Keratinocyte (primary cell): ENCODE measurements at regions not wholly inside any gene's neighbourhood (a gene's known extent, or its start where the extent isn't known, plus 50 kb on each side); places are given as distances from the start of the nearest gene placed in this dataset.

Source experiments
- DNase-seq: peaks from one replicate; pipeline ENCODE4 v3.0.0-alpha.2; 2011; ENCODE audit warnings: low read depth, missing footprints, low spot score
- FAIRE-seq: peaks from 2 replicates; lab custom pipeline; 2011; peaks lifted over from hg19 to GRCh38; lab: Jason Lieb, UNC
- H2AFZ ChIP-seq: 2 replicates; pipeline ENCODE4 v1.6.0; 2012; ENCODE audit warnings: low read length, control low read depth, inconsistent platforms; ENCODE audit not compliant: control insufficient read depth
- H3K27ac ChIP-seq: 2 replicates; pipeline ENCODE4 v1.5.1; 2011; ENCODE audit warnings: low read length; ENCODE audit not compliant: control insufficient read depth, insufficient read depth
- H3K27me3 ChIP-seq: 3 replicates; pipeline ENCODE4 v1.6.0; 2011; ENCODE audit warnings: low read length; ENCODE audit not compliant: control insufficient read depth, insufficient read depth; ENCODE audit errors: extremely low read depth
- H3K36me3 ChIP-seq, 2 experiments: 2 replicates in 1 of 2; 3 replicates in 1 of 2; pipeline ENCODE4 v1.5.1; 2011; ENCODE audit warnings: low read length in 2 of 2, mild to moderate bottlenecking in 1 of 2; ENCODE audit not compliant: control insufficient read depth in 2 of 2, insufficient read depth in 2 of 2; ENCODE audit errors: extremely low read depth in 1 of 2
- H3K4me1 ChIP-seq: 3 replicates; pipeline ENCODE4 v1.5.1; 2011; ENCODE audit warnings: low read length; ENCODE audit not compliant: control insufficient read depth, insufficient read depth; ENCODE audit errors: extremely low read depth
- H3K4me2 ChIP-seq: 3 replicates; pipeline ENCODE4 v1.6.0; 2011; ENCODE audit warnings: low read depth, low read length; ENCODE audit not compliant: control insufficient read depth, insufficient read depth; ENCODE audit errors: extremely low read depth
- H3K4me3 ChIP-seq, 3 experiments: fragments of 200-600 bp in 1 of 3; sonication (generic) in 1 of 3; 2 replicates in 2 of 3; 3 replicates in 1 of 3; pipeline ENCODE4 v1.5.1; 2011 to 2016; ENCODE audit warnings: low read length in 3 of 3, mild to moderate bottlenecking in 3 of 3, control low read depth in 2 of 3, inconsistent platforms in 1 of 3, low read depth in 1 of 3, mixed read lengths in 1 of 3, mixed run types in 1 of 3, moderate library complexity in 1 of 3; ENCODE audit not compliant: control insufficient read depth in 2 of 3, insufficient read depth in 2 of 3; ENCODE audit errors: extremely low read depth in 1 of 3
- H3K79me2 ChIP-seq: 2 replicates; pipeline ENCODE4 v1.6.0; 2012; ENCODE audit warnings: low read length; ENCODE audit not compliant: control insufficient read depth, insufficient read depth
- H3K9ac ChIP-seq: 3 replicates; pipeline ENCODE4 v1.6.0; 2011; ENCODE audit warnings: low read length; ENCODE audit not compliant: control insufficient read depth, insufficient read depth; ENCODE audit errors: extremely low read depth
- H3K9me1 ChIP-seq: 3 replicates; pipeline ENCODE4 v1.6.0; 2011; ENCODE audit warnings: low read length; ENCODE audit not compliant: control insufficient read depth, insufficient read depth; ENCODE audit errors: extremely low read depth
- H3K9me3 ChIP-seq: 2 replicates; pipeline ENCODE4 v1.5.1; 2012; ENCODE audit warnings: low read depth, low read length; ENCODE audit not compliant: control insufficient read depth
- H4K20me1 ChIP-seq: 3 replicates; pipeline ENCODE4 v1.6.0; 2011; ENCODE audit warnings: low read length; ENCODE audit not compliant: control insufficient read depth, insufficient read depth; ENCODE audit errors: extremely low read depth
- CTCF ChIP-seq, 3 experiments: IDR thresholded peaks in 1 of 3; conservative IDR thresholded peaks in 1 of 3; optimal IDR thresholded peaks in 1 of 3; 2 replicates in 2 of 3; 3 replicates in 1 of 3; pipeline versions ENCODE3 to v1.5.1; 2011; ENCODE audit warnings: low read length in 3 of 3, mild to moderate bottlenecking in 3 of 3, moderate library complexity in 2 of 3, control low read depth in 1 of 3, inconsistent platforms in 1 of 3; ENCODE audit not compliant: insufficient read depth in 2 of 3; ENCODE audit errors: extremely low read depth in 1 of 3
- EZH2 ChIP-seq: IDR thresholded peaks from one replicate; pipeline ENCODE4 v1.6.1; 2012; ENCODE audit warnings: inconsistent platforms, mild to moderate bottlenecking, low read length, moderate library complexity
- dilution Hi-C: fragments of 300-500 bp; cut with MboI; formaldehyde crosslinking; loops from one replicate; pipeline ENCODE4 v1.7.0; 2020; ENCODE audit warnings: low sequenced_read_pairs; ENCODE audit not compliant: extremely low pct_ligation_motif_present

- Histone ChIP-seq H3K4me2 (no peak overlapping the region), H3K36me3 (no peaks in the 10 kb centered on the region), H3K27ac (no peak overlapping the region), H3K9me1 (no peaks in the 10 kb centered on the region), H3K27me3 (no peaks in the 10 kb centered on the region), H4K20me1 (no peaks in the 10 kb centered on the region), H3K9ac (no peak overlapping the region), H2AFZ (no peak overlapping the region), H3K4me1 (no peaks in the 10 kb centered on the region), H3K9me3 (no peaks in the 10 kb centered on the region), H3K79me2 (no peaks in the 10 kb centered on the region), H3K4me3 (no peak overlapping the region)
- TF ChIP-seq EZH2 (no peak), CTCF (optimal IDR thresholded peaks at IDR 0.05 in 1 of 3, IDR thresholded peaks at IDR 0.05 in 1 of 3, conservative IDR thresholded peaks at IDR 0.05 in 1 of 3; ENCODE audit: extremely low read depth in 1 of 3, insufficient read depth in 2 of 3, low read length in 3 of 3) (no peak)
- dilution Hi-C loops = no loop called here
- no peak for FAIRE-seq
- DNase-seq = no peak
Observed at GRCh38 chr12:128076188-128076587, 190.8 kb upstream of the TMEM132C start.

- no peak overlapping the region for H3K9ac ChIP-seq
- TF ChIP-seq CTCF (optimal IDR thresholded peaks at IDR 0.05 in 1 of 3, IDR thresholded peaks at IDR 0.05 in 1 of 3, conservative IDR thresholded peaks at IDR 0.05 in 1 of 3; ENCODE audit: extremely low read depth in 1 of 3, insufficient read depth in 2 of 3, low read length in 3 of 3) = no peak
- TF ChIP-seq EZH2 = no peak
- no peaks in the 10 kb centered on the region for H3K36me3 ChIP-seq
- no peak overlapping the region for H3K4me3 ChIP-seq
- H4K20me1 ChIP-seq = no peaks in the 10 kb centered on the region
- no peaks in the 10 kb centered on the region for H3K27me3 ChIP-seq
- H3K9me1 ChIP-seq = no peaks in the 10 kb centered on the region
- H3K79me2 ChIP-seq = no peaks in the 10 kb centered on the region
- no peaks in the 10 kb centered on the region for H3K4me1 ChIP-seq
- no peak for FAIRE-seq
- no peak overlapping the region for H3K27ac ChIP-seq
- H3K9me3 ChIP-seq = no peaks in the 10 kb centered on the region
- no peak overlapping the region for H3K4me2 ChIP-seq
- no peak overlapping the region for H2AFZ ChIP-seq
- dilution Hi-C loops = no loop called here
- no peak for DNase-seq
Observed at GRCh38 chr12:128077211-128077916, 189.6 kb upstream of the TMEM132C start.
